Tibial artery (tissue), 4 donors: ENCODE measurements at regions not wholly inside any gene's neighbourhood (a gene's known extent, or its start where the extent isn't known, plus 50 kb on each side); places are given as distances from the start of the nearest gene placed in this dataset.

Experiments used
- DNase-seq, 2 donors: peaks; one replicate each; pipeline ENCODE4 v3.0.0-alpha.2; 2019
- H3K27ac ChIP-seq, 2 donors: fragments of 200-600 bp; sonication (generic) in 1 of 2; 1 replicate in 1 of 2; 2 replicates in 1 of 2; pipeline ENCODE4 v1.5.1; 2018 to 2019; ENCODE audit warnings: mild to moderate bottlenecking in 1 of 2
- H3K27me3 ChIP-seq, 2 donors: fragments of 200-600 bp; sonication (generic) in 1 of 2; one replicate each; pipeline versions ENCODE4 v1.5.1 to v1.6.0; 2016 to 2019
- H3K36me3 ChIP-seq, 3 donors: fragments of 200-600 bp; sonication (generic) in 2 of 3; one replicate each; pipeline ENCODE4 v1.5.1; 2016 to 2019; ENCODE audit warnings: mild to moderate bottlenecking in 2 of 3
- H3K4me1 ChIP-seq, 4 donors: fragments of 200-600 bp; sonication (generic) in 2 of 4; 1 replicate in 3 of 4; 2 replicates in 1 of 4; pipeline ENCODE4 v1.5.1; 2016 to 2019
- H3K4me3 ChIP-seq, 2 donors: fragments of 200-600 bp; sonication (generic) in 1 of 2; 1 replicate in 1 of 2; 2 replicates in 1 of 2; pipeline ENCODE4 v1.5.1; 2018 to 2019; ENCODE audit warnings: mild to moderate bottlenecking in 2 of 2
- H3K9me3 ChIP-seq, 3 donors: fragments of 200-600 bp; sonication (generic) in 1 of 3; one replicate each; pipeline ENCODE4 v1.5.1; 2016 to 2019
- intact Hi-C: fragments of 100-400 bp; cut with DNase I; formaldehyde crosslinking; loops from one replicate; pipeline ENCODE4 v1.15.0; 2023; ENCODE audit warnings: low total_unique reads
- TF ChIP-seq, protein P1 (sequence below), 2 experiments: fragments of 200-600 bp in 1 of 2; fragments of 450-650 bp in 1 of 2; IDR thresholded peaks; one replicate each; pipeline ENCODE4 v1.5.1; 2017 to 2019; ENCODE audit warnings: antibody characterized with exemption in 2 of 2, mild to moderate bottlenecking in 1 of 2, moderate library complexity in 1 of 2

GRCh38 chr20:40477805-40478204 lies 211.2 kb downstream of the MAFB start:
- Histone ChIP-seq H3K4me3 (no peak overlapping the region), H3K4me1 (no peaks in the 10 kb centered on the region), H3K27ac (no peak overlapping the region), H3K36me3 (no peaks in the 10 kb centered on the region), H3K27me3 (no peaks in the 10 kb centered on the region), H3K9me3 (no peaks in the 10 kb centered on the region)
- intact Hi-C loops = no loop called here
- peak in 1 of 2 donors; percentile 40 for DNase-seq
- TF ChIP-seq, protein P1, sequence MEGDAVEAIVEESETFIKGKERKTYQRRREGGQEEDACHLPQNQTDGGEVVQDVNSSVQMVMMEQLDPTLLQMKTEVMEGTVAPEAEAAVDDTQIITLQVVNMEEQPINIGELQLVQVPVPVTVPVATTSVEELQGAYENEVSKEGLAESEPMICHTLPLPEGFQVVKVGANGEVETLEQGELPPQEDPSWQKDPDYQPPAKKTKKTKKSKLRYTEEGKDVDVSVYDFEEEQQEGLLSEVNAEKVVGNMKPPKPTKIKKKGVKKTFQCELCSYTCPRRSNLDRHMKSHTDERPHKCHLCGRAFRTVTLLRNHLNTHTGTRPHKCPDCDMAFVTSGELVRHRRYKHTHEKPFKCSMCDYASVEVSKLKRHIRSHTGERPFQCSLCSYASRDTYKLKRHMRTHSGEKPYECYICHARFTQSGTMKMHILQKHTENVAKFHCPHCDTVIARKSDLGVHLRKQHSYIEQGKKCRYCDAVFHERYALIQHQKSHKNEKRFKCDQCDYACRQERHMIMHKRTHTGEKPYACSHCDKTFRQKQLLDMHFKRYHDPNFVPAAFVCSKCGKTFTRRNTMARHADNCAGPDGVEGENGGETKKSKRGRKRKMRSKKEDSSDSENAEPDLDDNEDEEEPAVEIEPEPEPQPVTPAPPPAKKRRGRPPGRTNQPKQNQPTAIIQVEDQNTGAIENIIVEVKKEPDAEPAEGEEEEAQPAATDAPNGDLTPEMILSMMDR (IDR thresholded peaks at IDR 0.05) = no peak

DNA sequence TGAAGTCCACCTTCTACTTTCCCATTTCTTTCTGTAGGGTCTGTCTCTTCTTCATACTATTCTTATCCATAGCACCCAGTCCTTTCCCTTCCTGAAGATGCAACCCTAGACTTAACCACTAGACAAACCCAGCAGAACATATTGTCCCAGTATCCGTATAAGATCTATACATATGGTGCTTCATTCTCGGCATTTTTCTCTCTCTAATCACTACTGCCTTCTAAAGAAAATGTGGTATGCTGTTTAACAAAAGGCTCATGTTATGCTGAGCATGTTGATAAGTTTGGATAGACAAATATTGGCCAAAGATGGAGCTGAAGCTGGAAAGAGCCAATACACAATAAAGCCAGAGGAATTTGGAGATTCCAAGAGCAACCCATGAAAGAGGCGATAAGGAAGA lies 212.6 kb downstream of the MAFB start:
- TF ChIP-seq, protein P1 (IDR thresholded peaks at IDR 0.05) = no peak
- H3K36me3 ChIP-seq = no peaks in the 10 kb centered on the region
- no peaks in the 10 kb centered on the region for H3K9me3 ChIP-seq
- no peak for DNase-seq
- H3K4me1 ChIP-seq = no peaks in the 10 kb centered on the region
- H3K27ac ChIP-seq = no peak overlapping the region
- no peaks in the 10 kb centered on the region for H3K27me3 ChIP-seq
- intact Hi-C loops = no loop called here
- H3K4me3 ChIP-seq = no peak overlapping the region

- H3K36me3 ChIP-seq = no peaks in the 10 kb centered on the region
- TF ChIP-seq, protein P1 (IDR thresholded peaks at IDR 0.05) = no peak
- no peak for DNase-seq
- intact Hi-C loops = no loop called here
- no peak overlapping the region for H3K4me3 ChIP-seq
- H3K9me3 ChIP-seq = no peaks in the 10 kb centered on the region
- no peaks in the 10 kb centered on the region for H3K27me3 ChIP-seq
- peaks cover 0 to 12% (median 9%) of the 10 kb centered on the region in 4 donors for H3K4me1 ChIP-seq
- no peak overlapping the region for H3K27ac ChIP-seq
These were observed 216.1 kb downstream of the MAFB start for GRCh38 chr20:40472905-40473304.

- H3K4me3 ChIP-seq = no peak overlapping the region
- intact Hi-C loops = no loop called here
- peaks cover 0 to 12% (median 9%) of the 10 kb centered on the region in 4 donors for H3K4me1 ChIP-seq
- H3K27ac ChIP-seq = no peak overlapping the region
- no peaks in the 10 kb centered on the region for H3K27me3 ChIP-seq
- no peaks in the 10 kb centered on the region for H3K36me3 ChIP-seq
- DNase-seq = no peak
- TF ChIP-seq, protein P1 (IDR thresholded peaks at IDR 0.05) = no peak
- H3K9me3 ChIP-seq = no peaks in the 10 kb centered on the region
These were observed 217.8 kb downstream of the MAFB start for GRCh38 chr20:40471261-40471629.

- Histone ChIP-seq H3K27me3 (no peaks in the 10 kb centered on the region), H3K9me3 (no peaks in the 10 kb centered on the region), H3K27ac (no peak overlapping the region), H3K4me3 (no peak overlapping the region), H3K36me3 (no peaks in the 10 kb centered on the region), H3K4me1 (peaks cover 0 to 12% (median 9%) of the 10 kb centered on the region in 4 donors)
- TF ChIP-seq, protein P1 (IDR thresholded peaks at IDR 0.05) = no peak
- peak in 1 of 2 donors; percentile 40 for DNase-seq
- intact Hi-C loops = no loop called here
These were observed 218.4 kb downstream of the MAFB start for GRCh38 chr20:40470445-40471260.
